Stimulated activated CD4-positive, alpha-beta T cell treated with anti-CD3 and anti-CD28 coated beads, Interleukin-12 subunit alpha, Interleukin-12 subunit beta, amount 100 ng/mL, for 48 hours (primary cell): ENCODE measurements at regions not wholly inside any gene's neighbourhood (a gene's known extent, or its start where the extent isn't known, plus 50 kb on each side); places are given as distances from the start of the nearest gene placed in this dataset.

Experiments
- DNase-seq, 3 donors: peaks; one replicate each; pipeline ENCODE4 v3.0.0-alpha.2; 2020; ENCODE audit warnings: low read depth in 2 of 3, low spot score in 1 of 3

- no peak for DNase-seq
These were observed 864.7 kb downstream of the TRIB2 start for GRCh38 chr2:13581471-13581870.

DNA sequence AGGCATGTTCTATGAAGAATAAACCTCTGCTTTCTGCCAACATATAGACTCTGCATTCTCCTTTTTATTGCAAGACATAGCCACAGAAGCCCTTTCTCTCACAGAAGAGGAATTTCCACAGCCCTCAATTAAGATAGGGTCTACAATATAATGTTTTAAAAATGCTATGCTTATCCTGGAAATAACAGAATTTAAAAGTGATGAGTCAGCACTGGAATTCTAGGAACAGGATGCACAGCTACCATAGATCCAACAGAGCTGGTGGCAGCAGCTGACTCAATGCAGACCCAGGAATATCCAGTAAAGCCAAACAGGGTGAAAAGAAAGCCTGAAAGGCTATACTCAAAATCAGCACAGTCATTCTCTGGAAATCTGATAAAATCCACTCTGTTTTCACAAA lies 866.9 kb downstream of the TRIB2 start:
- no peak for DNase-seq

GRCh38 chr2:13584020-13584419 lies 867.3 kb downstream of the TRIB2 start:
- DNase-seq: no peak

DNA sequence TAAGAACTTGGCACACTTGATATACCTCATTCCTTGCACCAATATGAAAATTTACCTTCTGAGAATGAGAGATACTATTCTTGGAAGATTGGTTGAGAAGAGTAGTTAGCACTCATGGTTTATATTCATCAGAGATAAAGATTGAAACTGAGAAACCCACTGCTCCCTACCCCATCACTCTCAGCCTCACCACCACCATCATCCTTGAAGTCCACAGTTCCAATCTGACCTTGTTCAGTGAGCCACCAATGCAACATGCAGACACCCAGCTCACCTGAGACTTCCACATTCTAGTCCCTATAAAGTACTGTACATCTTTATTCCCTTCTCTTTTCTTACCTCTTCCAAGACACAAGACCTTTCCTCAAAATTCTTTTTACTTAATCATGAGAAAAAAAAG lies 869.0 kb downstream of the TRIB2 start:
- DNase-seq: no peak

- DNase-seq: no peak
These were observed 879.5 kb downstream of the TRIB2 start for GRCh38 chr2:13596233-13596632.

DNA sequence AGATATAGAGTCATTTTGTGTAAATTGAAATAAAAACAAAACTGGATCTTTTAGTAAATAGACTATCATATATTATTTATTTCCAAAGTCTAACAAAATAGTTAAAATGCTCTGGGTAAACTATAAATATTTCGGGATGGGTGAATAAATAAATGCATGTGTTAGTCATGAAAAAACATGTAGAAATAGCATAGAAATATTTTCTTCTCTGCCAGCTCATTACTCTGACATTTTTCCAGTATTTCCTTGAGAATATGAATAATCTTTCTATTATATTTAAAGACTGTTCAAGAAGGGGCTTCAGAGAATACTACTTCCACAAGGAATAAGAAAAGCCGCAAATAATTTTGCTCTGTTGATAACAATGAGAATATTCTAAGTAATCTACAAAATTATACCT lies 880.4 kb downstream of the TRIB2 start:
- DNase-seq: no peak

DNA sequence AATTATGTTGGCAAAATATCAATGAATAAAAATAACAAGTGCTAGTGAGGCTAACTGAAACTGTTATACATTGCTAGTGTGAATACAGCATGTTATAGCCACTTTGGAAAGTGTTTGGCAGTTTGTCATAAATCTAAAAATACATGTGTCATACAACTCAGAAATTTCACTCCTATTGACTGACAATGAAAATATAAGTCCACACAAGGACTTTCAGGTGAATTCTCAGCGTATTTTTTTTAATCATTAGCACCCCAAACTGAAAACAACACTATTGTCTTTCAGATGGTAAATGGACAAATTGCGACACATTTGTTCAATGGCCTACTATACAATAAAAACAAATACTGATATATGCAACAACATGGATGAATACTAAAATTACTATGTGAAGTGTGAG lies 884.8 kb downstream of the TRIB2 start:
- no peak for DNase-seq

DNA sequence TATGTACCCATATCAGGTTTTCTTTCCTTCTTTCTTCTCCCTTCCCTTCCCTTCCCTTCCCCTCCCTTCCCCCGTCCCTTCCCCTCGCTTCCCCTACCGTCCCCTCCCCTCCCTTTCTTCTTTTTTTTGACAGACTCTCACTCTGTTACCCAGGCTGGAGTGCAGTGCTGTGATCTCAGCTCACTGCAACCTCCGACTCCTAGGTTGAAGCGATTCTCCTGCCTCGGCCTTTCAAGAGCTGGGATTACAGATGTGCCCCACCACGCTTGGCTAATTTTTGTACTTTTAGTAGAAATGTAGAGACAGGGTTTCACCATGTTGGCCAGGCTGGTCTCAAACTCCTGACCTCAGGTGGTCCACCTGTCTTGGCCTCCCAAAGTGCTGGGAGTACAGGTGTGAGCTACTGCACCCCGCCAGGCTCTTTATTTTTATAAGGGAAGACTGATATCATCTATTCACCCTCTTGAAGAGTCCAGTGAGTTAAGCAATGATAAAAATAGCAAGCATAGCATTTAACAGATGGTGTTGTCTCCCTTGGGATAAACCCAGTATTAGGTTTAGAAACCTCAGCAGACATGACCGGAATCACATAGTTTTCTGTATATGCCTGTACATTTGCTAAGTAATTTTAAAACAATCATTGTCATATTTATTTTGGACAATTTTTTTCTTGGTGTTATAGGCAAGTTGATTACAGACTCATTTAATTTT lies 888.4 kb downstream of the TRIB2 start:
- no peak for DNase-seq

DNA sequence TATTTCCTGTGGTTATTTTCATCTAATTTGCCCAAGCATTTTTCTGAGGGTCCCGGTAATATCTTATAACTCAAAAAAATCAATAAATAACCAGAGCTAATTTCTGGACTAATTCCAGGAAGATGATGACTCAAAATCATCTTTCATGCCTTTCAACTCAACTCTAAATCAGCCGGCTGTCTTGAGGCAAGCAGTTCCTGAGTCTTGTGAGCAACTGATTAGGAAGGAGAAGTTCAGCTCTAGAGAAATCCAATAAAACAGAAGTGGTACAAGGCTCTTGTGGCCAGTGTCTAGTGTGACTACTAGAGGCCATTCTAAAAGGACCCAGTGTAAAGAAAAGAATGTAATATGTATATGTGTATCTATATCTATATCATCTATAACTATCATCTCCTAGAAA lies 890.4 kb downstream of the TRIB2 start:
- no peak for DNase-seq

DNA sequence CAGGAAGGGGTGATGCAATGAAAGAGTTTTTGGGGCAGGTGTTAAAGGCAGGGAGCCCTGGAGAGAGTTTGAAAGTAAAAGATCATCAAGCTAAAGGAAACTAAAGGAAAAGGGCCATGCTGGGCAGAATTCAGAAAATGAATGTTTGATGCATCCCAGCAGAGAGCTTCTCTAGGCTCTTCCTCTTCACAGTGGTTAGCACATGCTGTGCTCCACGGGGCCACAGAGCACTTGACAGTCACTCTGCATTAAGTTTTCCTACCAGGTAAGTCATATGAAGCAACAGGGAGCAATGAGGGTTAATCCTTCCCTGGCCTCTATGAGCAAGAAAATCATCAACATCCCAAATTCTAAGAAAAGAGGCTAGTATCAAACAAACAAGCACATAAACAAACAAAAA lies 895.2 kb downstream of the TRIB2 start:
- DNase-seq: no peak

GRCh38 chr2:13616059-13616458 lies 899.3 kb downstream of the TRIB2 start:
- no peak for DNase-seq

GRCh38 chr2:13616616-13617015 lies 899.9 kb downstream of the TRIB2 start:
- no peak for DNase-seq

- DNase-seq: no peak
These were observed 911.4 kb downstream of the TRIB2 start for GRCh38 chr2:13628122-13628521.

- no peak for DNase-seq
These were observed 921.4 kb downstream of the TRIB2 start for GRCh38 chr2:13638181-13638580.

DNA sequence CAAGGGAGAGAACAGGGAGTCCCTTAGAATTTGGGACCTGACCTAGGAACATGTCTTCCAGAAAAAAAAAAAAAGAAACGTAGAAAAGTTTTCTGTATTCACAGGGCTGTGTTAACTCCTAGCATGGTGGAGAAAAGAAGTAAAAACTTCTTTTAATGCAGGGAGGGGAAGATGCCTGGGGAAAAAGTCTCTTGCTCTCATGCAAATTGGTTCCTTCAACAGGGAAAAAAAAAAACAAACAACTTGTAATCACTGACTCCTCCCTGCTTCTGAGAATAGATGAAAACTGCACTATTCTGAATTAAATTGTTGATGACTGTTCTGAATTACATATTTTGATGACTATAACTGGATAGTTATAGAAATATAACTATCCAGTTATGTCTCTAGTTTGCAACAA lies 933.2 kb downstream of the TRIB2 start:
- DNase-seq: no peak

DNA sequence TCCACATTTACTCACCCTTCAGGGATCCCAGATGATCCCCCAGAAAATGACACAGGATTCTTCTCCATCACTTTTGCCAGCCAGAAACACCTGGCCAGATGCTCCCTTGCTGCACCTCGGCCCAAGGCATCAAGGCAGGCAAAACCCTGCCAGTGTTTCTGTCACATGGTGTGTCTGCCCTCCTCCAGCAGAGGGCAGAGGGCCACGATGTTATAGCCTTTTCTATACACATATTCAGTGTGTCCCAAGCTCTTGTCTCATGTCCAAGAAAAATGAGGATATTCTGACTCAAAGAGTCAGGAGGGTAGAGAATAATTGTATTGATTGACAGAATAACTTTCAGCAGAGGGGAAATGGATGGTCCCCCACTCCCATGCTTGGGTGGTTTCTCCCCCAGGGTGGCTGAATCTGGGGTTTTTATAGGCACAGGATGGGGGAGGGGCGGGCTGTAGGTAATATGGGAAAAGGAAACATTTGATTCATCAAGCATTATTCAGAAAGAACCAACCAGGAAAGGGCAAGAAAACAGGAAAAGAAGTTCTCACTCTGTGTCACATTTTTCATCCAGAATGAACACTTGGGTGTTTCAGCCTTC lies 933.9 kb downstream of the TRIB2 start:
- no peak for DNase-seq

DNA sequence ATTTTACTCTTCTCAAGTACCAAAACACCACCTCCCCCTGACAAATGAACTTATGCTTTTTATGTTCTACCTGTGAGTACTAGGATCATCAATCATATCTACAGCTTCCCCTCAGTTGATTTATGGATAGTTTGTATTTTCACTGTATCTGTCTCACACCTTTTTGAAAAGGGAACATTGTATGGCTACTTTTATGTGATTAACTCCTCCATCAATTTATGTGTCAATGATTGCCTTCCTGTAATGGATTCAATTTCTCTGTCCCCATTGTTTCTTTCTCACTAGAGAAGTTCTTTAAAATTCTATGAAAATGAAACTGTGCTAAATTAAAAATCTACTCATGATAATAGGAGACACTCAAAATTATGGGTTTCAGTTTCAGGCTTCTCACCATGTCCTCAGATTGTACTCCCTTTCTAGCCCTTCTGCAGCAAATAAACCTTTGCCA lies 935.0 kb downstream of the TRIB2 start:
- DNase-seq: no peak

DNA sequence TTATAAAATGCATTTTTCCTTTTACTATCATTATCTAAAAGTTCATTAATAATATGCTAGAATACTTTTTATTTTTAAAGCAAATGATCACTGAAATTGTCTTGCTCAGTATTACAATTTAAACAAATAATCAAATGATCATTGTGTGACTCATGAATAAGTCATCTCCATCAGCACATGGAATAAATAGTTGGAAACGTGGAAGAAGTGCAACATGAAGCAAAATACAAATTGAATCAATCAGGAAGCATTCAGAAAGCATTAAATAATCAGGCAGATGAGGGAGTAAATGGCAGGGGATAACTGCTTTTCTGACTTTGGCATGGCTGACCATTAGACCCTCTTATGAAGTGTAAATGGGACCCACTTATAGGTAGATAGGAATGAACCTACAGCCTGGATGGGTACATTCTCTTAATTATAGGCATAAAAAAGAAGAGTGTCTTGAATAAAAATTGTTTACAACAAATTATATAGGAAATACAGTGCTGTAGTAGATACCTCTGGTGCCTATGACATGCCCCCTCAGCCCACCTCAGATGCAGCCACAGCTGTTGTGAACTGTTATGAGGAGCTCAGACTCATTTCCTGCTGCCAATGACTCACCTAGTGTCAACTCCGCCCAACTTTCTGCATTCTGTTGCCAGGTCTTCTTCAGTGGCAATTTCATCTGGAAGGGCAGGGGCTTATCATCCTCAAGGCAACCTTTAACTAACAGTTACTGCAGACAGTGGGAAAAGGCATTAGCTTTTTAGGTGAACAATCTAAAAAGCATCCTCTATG lies 936.0 kb downstream of the TRIB2 start:
- no peak for DNase-seq

DNA sequence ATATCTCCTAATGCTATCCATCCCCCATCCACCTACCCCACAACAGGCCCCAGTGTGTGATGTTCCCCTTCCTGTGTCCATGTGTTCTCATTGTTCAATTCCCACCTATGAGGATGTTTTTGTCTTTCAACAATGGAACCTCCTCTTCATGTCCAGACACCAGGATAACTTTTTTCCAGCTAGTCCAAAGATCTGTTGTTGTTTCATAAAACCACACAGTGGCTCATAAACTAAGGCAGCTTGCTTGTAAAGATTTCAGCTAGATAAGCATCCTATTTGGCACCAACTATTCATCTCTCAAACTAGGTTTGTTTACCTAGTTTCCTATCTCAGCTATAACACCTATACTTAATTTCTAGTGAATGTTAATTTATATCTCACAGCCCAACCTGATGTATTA lies 937.7 kb downstream of the TRIB2 start:
- no peak for DNase-seq

DNA sequence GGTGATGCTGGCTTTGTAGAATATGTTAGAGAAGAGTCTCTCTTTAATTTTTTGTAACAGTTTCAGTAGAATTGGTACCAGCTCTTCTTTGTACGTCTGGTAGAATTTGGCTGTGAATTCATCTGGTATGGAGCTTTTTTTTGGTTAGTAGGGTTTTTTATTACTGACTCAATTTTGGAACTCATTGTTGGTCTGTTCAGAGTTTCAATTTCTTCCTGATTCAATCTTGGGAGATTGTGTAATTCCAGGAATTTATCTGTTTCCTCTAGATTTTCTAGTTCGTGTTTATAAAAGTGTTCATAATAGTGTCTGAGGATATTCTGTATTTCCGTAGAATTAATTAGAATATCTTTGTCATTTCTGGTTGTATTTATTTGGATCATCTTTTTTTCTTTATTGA lies 943.5 kb downstream of the TRIB2 start:
- DNase-seq: no peak

DNA sequence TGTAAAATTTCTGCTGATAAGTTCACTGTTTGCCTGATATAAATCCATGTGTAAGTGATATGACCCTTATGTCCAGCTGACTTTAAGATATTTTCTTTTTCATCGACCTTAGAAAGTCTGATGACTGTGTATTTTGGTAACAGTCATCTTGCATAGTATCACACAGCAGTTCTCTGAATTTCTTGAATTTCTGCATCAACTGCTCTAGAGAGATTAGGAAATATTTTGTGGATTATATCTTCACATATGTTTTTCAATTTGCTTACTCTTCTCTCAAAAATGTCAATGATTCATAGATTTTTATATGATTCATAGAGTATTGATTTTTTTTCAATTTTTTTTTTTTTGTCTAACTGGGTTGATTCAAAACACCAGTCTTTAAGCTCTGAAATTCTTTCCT lies 945.3 kb downstream of the TRIB2 start:
- DNase-seq: no peak
